Gastroesophageal sphincter (tissue), 4 donors: ENCODE measurements at regions not wholly inside any gene's neighbourhood (a gene's known extent, or its start where the extent isn't known, plus 50 kb on each side); places are given as distances from the start of the nearest gene placed in this dataset.

Source experiments
- ATAC-seq: fragments of 150-250 bp; one replicate; pipeline ENCODE4 v1.9.1; 2016; ENCODE audit warnings: mild to moderate bottlenecking, moderate library complexity
- H3K27ac ChIP-seq, 4 donors: fragments of 200-600 bp; sonication (generic) in 3 of 4; 1 replicate in 3 of 4; 2 replicates in 1 of 4; pipeline ENCODE4 v1.5.1; 2016 to 2019
- H3K27me3 ChIP-seq: fragments of 200-600 bp; sonication (generic); one replicate; pipeline ENCODE4 v1.5.1; 2019
- H3K36me3 ChIP-seq, 2 donors: fragments of 200-600 bp; sonication (generic); one replicate each; pipeline ENCODE4 v1.5.1; 2019; ENCODE audit warnings: control low read depth in 1 of 2
- H3K4me1 ChIP-seq, 3 donors: fragments of 200-600 bp; sonication (generic); 1 replicate in 2 of 3; 2 replicates in 1 of 3; pipeline ENCODE4 v1.5.1; 2016 to 2019; ENCODE audit warnings: control low read depth in 2 of 3
- H3K4me3 ChIP-seq, 2 donors: fragments of 200-600 bp; sonication (generic); one replicate each; pipeline ENCODE4 v1.5.1; 2019; ENCODE audit warnings: mild to moderate bottlenecking in 1 of 2, moderate library complexity in 1 of 2
- H3K9me3 ChIP-seq, 3 donors: fragments of 200-600 bp; sonication (generic); one replicate each; pipeline ENCODE4 v1.5.1; 2017 to 2019; ENCODE audit warnings: control low read depth in 2 of 3
- CTCF ChIP-seq, 4 experiments: fragments of 200-600 bp in 2 of 4; fragments of 450-650 bp in 2 of 4; sonication (generic) in 1 of 4; IDR thresholded peaks; one replicate each; pipeline ENCODE4 v1.5.1; 2017 to 2019; ENCODE audit warnings: antibody characterized with exemption in 4 of 4, mild to moderate bottlenecking in 2 of 4, moderate library complexity in 2 of 4
- EP300 ChIP-seq: sonication (generic); formaldehyde crosslinking; IDR thresholded peaks from one replicate; pipeline ENCODE4 v1.6.1; 2017; ENCODE audit warnings: antibody characterized with exemption, mild to moderate bottlenecking
- POLR2A ChIP-seq, 2 donors: fragments of 450-650 bp; IDR thresholded peaks; one replicate each; pipeline ENCODE4 v1.6.1; 2017; ENCODE audit warnings: antibody characterized with exemption in 2 of 2, mild to moderate bottlenecking in 2 of 2, moderate library complexity in 1 of 2
- POLR2AphosphoS5 ChIP-seq: sonication (generic); formaldehyde crosslinking; IDR thresholded peaks from one replicate; pipeline ENCODE4 v1.6.1; 2017; ENCODE audit warnings: antibody characterized with exemption
- WGBS, 2 donors: methylation state at CpG; one replicate each; pipeline ENCODE4 v1.1.5; 2018; ENCODE audit warnings: low coverage in 1 of 2; 5-methylcytosine and 5-hydroxymethylcytosine counted together

DNA sequence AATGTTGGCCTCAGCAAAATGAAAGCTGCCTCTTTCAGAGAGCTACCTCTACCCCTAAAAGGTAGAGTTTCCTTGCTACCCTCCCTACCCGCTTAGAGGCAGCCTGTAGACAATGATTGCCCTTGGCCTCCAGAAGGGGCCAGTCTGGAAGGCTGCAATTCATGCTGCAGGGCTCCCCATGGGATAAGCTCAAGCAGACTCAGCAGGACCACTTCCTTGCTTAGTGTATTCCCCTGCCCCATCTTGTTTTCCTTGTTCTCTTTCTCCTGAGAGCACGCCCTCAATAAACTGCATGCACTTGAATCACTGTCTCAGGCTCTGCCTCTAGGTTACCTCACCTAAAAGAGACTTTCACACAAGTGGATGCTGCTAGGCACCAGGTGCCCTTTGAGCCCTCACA is 134.0 kb upstream of the CTNNB1 start:
- Histone ChIP-seq H3K27me3 (no peaks in the 10 kb centered on the region), H3K4me3 (no peak overlapping the region), H3K4me1 (no peaks in the 10 kb centered on the region), H3K36me3 (no peaks in the 10 kb centered on the region), H3K9me3 (no peaks in the 10 kb centered on the region), H3K27ac (no peak overlapping the region)
- TF ChIP-seq POLR2A (IDR thresholded peaks at IDR 0.05) (no peak), CTCF (IDR thresholded peaks at IDR 0.05) (no peak), EP300 (no peak), POLR2AphosphoS5 (no peak)
- ATAC-seq: no peak
- 86% methylated on average over 2 of the region's 2 CpGs; no CpG with 5 or more reads in 1 of the 2 donors for WGBS, 2 donors

- WGBS, 2 donors: 70 to 95% methylated on average over 4 of the region's 5 CpGs
- no peak for TF ChIP-seq POLR2A (IDR thresholded peaks at IDR 0.05)
- TF ChIP-seq EP300: no peak
- no peak for TF ChIP-seq POLR2AphosphoS5
- no peak for TF ChIP-seq CTCF (IDR thresholded peaks at IDR 0.05)
- H3K4me1 ChIP-seq: no peaks in the 10 kb centered on the region
- H3K9me3 ChIP-seq: no peaks in the 10 kb centered on the region
- H3K27me3 ChIP-seq: no peaks in the 10 kb centered on the region
- H3K27ac ChIP-seq: no peak overlapping the region
- no peak for ATAC-seq
- no peak overlapping the region for H3K4me3 ChIP-seq
- no peaks in the 10 kb centered on the region for H3K36me3 ChIP-seq
These were observed 126.1 kb upstream of the CTNNB1 start for GRCh38 chr3:41073190-41073589.

DNA sequence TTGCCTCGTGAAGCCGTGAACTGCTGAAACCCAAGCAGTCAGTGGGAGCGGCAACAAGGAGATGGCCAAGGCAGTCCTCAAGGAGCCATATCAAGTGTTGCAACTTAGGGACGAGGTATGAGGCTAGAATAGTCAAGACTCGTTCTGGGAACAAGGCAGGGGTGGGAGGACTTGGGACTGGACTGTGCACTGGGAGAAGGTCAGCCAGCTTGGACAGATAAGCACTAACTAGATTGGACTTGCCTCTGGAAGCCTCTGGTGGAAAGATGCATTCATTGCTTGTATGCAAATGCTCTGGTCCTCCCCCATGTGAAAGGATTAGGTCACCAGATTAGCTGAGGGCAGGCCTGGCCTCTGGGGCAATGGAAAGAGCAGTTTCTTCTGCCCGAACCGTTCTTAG is 123.3 kb upstream of the CTNNB1 start:
- 40% methylated on average over 4 of the region's 7 CpGs; no CpG with 5 or more reads in 1 of the 2 donors for WGBS, 2 donors
- TF ChIP-seq CTCF (IDR thresholded peaks at IDR 0.05): peak in 1 of 4 experiments; percentile 28
- TF ChIP-seq POLR2A (IDR thresholded peaks at IDR 0.05): no peak
- TF ChIP-seq EP300: no peak
- no peak for TF ChIP-seq POLR2AphosphoS5
- H3K9me3 ChIP-seq: no peaks in the 10 kb centered on the region
- H3K4me3 ChIP-seq: no peak overlapping the region
- no peaks in the 10 kb centered on the region for H3K27me3 ChIP-seq
- no peak overlapping the region for H3K27ac ChIP-seq
- H3K4me1 ChIP-seq: no peaks in the 10 kb centered on the region
- H3K36me3 ChIP-seq: no peaks in the 10 kb centered on the region
- ATAC-seq: peak; percentile 87

DNA sequence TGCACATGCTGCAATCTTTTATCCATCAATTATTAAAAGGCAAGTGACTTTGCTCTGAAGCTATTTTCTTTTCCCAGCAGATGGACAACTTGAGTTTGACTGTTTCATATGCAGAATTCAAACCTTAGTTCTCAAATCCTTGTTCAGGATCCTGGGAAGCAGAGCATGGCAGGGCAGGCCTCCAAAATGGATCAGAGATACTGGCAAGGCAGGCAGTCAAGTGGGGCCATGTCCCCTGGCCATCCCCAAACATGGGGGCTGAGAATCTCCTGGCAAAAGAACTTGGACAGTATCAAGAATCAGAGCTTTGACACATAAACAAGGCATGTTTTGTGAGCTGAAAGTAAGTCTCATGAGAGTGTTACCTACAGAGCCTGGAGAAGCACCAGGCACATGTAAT is 122.9 kb upstream of the CTNNB1 start:
- H3K27me3 ChIP-seq: no peaks in the 10 kb centered on the region
- H3K27ac ChIP-seq: no peak overlapping the region
- no peaks in the 10 kb centered on the region for H3K9me3 ChIP-seq
- no peak overlapping the region for H3K4me3 ChIP-seq
- no peaks in the 10 kb centered on the region for H3K36me3 ChIP-seq
- TF ChIP-seq CTCF (IDR thresholded peaks at IDR 0.05): no peak
- no peak for ATAC-seq
- H3K4me1 ChIP-seq: no peaks in the 10 kb centered on the region

DNA sequence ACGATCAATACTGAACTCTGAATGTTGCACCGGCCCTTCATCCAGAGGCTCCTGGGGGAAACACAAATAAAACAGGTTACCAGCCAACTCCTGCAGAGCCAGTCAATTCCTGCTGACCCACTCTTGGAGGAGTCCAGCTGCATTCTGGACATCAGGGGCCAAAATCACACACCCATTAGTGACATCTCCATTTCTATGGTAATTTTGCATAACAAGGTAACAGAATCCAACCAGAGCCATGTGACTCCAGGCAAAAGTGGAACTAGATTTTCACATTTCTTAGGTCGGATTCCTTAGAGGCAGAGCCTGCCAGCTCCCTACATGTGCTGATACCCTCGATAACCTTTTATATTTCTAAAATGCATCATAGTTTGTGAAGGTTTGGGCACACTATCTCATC is 119.2 kb upstream of the CTNNB1 start:
- no peak for ATAC-seq
- Histone ChIP-seq H3K27ac (no peak overlapping the region), H3K4me1 (no peaks in the 10 kb centered on the region), H3K36me3 (no peaks in the 10 kb centered on the region), H3K4me3 (no peak overlapping the region), H3K9me3 (no peaks in the 10 kb centered on the region), H3K27me3 (no peaks in the 10 kb centered on the region)
- no peak for TF ChIP-seq POLR2AphosphoS5
- TF ChIP-seq EP300: no peak
- no peak for TF ChIP-seq CTCF (IDR thresholded peaks at IDR 0.05)
- no peak for TF ChIP-seq POLR2A (IDR thresholded peaks at IDR 0.05)
- WGBS, 2 donors: 67 to 76% methylated on average over 3 to 4 of the region's 4 CpGs
